SK-N-SH (cell line): ENCODE measurements at regions not wholly inside any gene's neighbourhood (a gene's known extent, or its start where the extent isn't known, plus 50 kb on each side); places are given as distances from the start of the nearest gene placed in this dataset.

Experiments
- CTCF ChIA-PET: fragments of 300-600, 350-600 bp; formaldehyde crosslinking; extraction: SDS; loops from one replicate; lab custom pipeline; 2021; lab: Yijun Ruan, JAX
- POLR2A ChIA-PET: fragments of 350-600 bp; sonication (Branson Sonifier 250); formaldehyde crosslinking; extraction: SDS; loops from one replicate; lab custom pipeline; 2020; ENCODE audit warnings: antibody characterized with exemption, inconsistent platforms; lab: Yijun Ruan, JAX
- DNase-seq: peaks from one replicate; pipeline ENCODE4 v3.0.0; 2012
- H2AFZ ChIP-seq: fragments of 200-600 bp; sonication (generic); 2 replicates; pipeline ENCODE4 v1.8.1; 2016; ENCODE audit warnings: antibody characterized with exemption, mild to moderate bottlenecking, low read depth
- H3F3A ChIP-seq: fragments of 200-600 bp; sonication (generic); replicated peaks from 2 replicates; pipeline ENCODE3; 2016; ENCODE audit warnings: antibody characterized with exemption, mild to moderate bottlenecking; ENCODE audit not compliant: insufficient read depth
- H3K27ac ChIP-seq, 2 experiments: fragments of 200-500 bp in 1 of 2; fragments of 200-600 bp in 1 of 2; sonication (Bioruptor generic) in 1 of 2; sonication (generic), shearing (Covaris generic) in 1 of 2; 2 replicates each; pipeline versions ENCODE4 v1.5.1 to v1.6.1; 2014 to 2016; ENCODE audit warnings: low read depth in 2 of 2, inconsistent platforms in 1 of 2, low read length in 1 of 2, mild to moderate bottlenecking in 1 of 2, mixed read lengths in 1 of 2
- H3K27me3 ChIP-seq: fragments of 200-600 bp; sonication (generic), shearing (Covaris generic); 2 replicates; pipeline ENCODE4 v1.6.1; 2016; ENCODE audit warnings: mixed run types; ENCODE audit not compliant: insufficient read depth
- H3K36me3 ChIP-seq, 2 experiments: fragments of 200-500 bp in 1 of 2; fragments of 200-600 bp in 1 of 2; sonication (Bioruptor generic) in 1 of 2; sonication (generic) in 1 of 2; replicated peaks in 1 of 2; 2 replicates each; pipeline versions ENCODE3 to v1.5.1; 2014 to 2016; ENCODE audit warnings: low read length in 1 of 2, mild to moderate bottlenecking in 1 of 2; ENCODE audit not compliant: insufficient read depth in 2 of 2, control insufficient read depth in 1 of 2
- H3K4me1 ChIP-seq, 2 experiments: fragments of 200-500 bp in 1 of 2; fragments of 200-600 bp in 1 of 2; sonication (Bioruptor generic) in 1 of 2; sonication (generic), shearing (Covaris generic) in 1 of 2; 2 replicates each; pipeline versions ENCODE4 v1.5.1 to v1.6.1; 2014 to 2016; ENCODE audit warnings: low read depth in 1 of 2, low read length in 1 of 2, mixed run types in 1 of 2; ENCODE audit not compliant: insufficient read depth in 2 of 2, control insufficient read depth in 1 of 2
- H3K4me2 ChIP-seq: fragments of 200-600 bp; sonication (generic), shearing (Covaris generic); 2 replicates; pipeline ENCODE4 v1.6.1; 2017; ENCODE audit warnings: mixed run types
- H3K4me3 ChIP-seq, 2 experiments: fragments of 200-500 bp in 1 of 2; fragments of 200-600 bp in 1 of 2; sonication (Bioruptor generic) in 1 of 2; sonication (generic), shearing (Covaris generic) in 1 of 2; 2 replicates each; pipeline versions ENCODE4 v1.5.1 to v1.8.1; 2014 to 2016; ENCODE audit warnings: low read depth in 2 of 2, inconsistent platforms in 1 of 2, low read length in 1 of 2, mild to moderate bottlenecking in 1 of 2, mixed read lengths in 1 of 2, moderate library complexity in 1 of 2
- H3K79me2 ChIP-seq: fragments of 200-600 bp; sonication (generic); 2 replicates; pipeline ENCODE4 v1.8.1; 2017; ENCODE audit warnings: mild to moderate bottlenecking; ENCODE audit not compliant: insufficient read depth
- H3K9ac ChIP-seq: fragments of 200-600 bp; sonication (generic); 2 replicates; pipeline ENCODE4 v1.6.1; 2017; ENCODE audit warnings: mixed run types
- H3K9me2 ChIP-seq: fragments of 200-600 bp; sonication (generic); 2 replicates; pipeline ENCODE4 v1.6.1; 2017; ENCODE audit warnings: mixed run types
- H3K9me3 ChIP-seq: fragments of 200-600 bp; sonication (generic); 2 replicates; pipeline ENCODE4 v1.6.1; 2017; ENCODE audit warnings: mixed run types, mild to moderate bottlenecking, moderate library complexity
- H4K20me1 ChIP-seq: fragments of 200-600 bp; sonication (generic); 2 replicates; pipeline ENCODE4 v1.6.1; 2017; ENCODE audit warnings: mild to moderate bottlenecking, mixed run types; ENCODE audit not compliant: insufficient read depth
- CHD2 ChIP-seq: fragments of 150-350 bp; IDR thresholded peaks from 2 replicates; pipeline ENCODE4 v1.6.1; 2018; ENCODE audit warnings: low read length; ENCODE audit not compliant: partially characterized antibody
- EP300 ChIP-seq, 2 experiments: IDR thresholded peaks; 2 replicates each; pipeline versions ENCODE4 v1.4.0 to v1.6.1; 2012; ENCODE audit warnings: borderline replicate concordance in 1 of 2, low read depth in 1 of 2, low read length in 1 of 2
- EZH2phosphoT487 ChIP-seq: fragments of 200-600 bp; sonication (generic); IDR thresholded peaks from 2 replicates; pipeline ENCODE4 v1.6.1; 2017; ENCODE audit warnings: low read depth, mixed run types, mild to moderate bottlenecking, antibody characterized with exemption, moderate library complexity, borderline replicate concordance
- GABPA ChIP-seq: IDR thresholded peaks from 2 replicates; pipeline ENCODE4 v1.4.0; 2012; ENCODE audit warnings: low read depth, mild to moderate bottlenecking
- GATA2 ChIP-seq: sonication (generic); formaldehyde crosslinking; IDR thresholded peaks from 2 replicates; pipeline ENCODE4 v1.5.0; 2020; ENCODE audit warnings: mild to moderate bottlenecking, missing genetic modification reagents
- MAX ChIP-seq: IDR thresholded peaks from 2 replicates; pipeline ENCODE4 v1.4.0; 2012; ENCODE audit warnings: low read depth
- MXI1 ChIP-seq: IDR thresholded peaks from 2 replicates; pipeline ENCODE4 v1.6.1; 2012; ENCODE audit warnings: mild to moderate bottlenecking, low read depth, low read length, improper control_type of control experiment
- NFIC ChIP-seq: IDR thresholded peaks from 2 replicates; pipeline ENCODE4 v1.4.0; 2012; ENCODE audit warnings: borderline replicate concordance
- NRF1 ChIP-seq: IDR thresholded peaks from 2 replicates; pipeline ENCODE4 v1.6.1; 2012; ENCODE audit warnings: low read depth, mild to moderate bottlenecking, low read length
- SIN3A ChIP-seq: IDR thresholded peaks from 2 replicates; pipeline ENCODE4 v1.6.1; 2012; ENCODE audit warnings: low read depth, mild to moderate bottlenecking, low read length, moderate library complexity, borderline replicate concordance
- SMC3 ChIP-seq: IDR thresholded peaks from 2 replicates; pipeline ENCODE4 v1.6.1; 2012; ENCODE audit warnings: low read depth, low read length, improper control_type of control experiment
- TEAD4 ChIP-seq: IDR thresholded peaks from 2 replicates; pipeline ENCODE4 v1.4.0; 2012; ENCODE audit warnings: mild to moderate bottlenecking, borderline replicate concordance; ENCODE audit not compliant: insufficient read depth
- YY1 ChIP-seq: IDR thresholded peaks from 2 replicates; pipeline ENCODE4 v1.4.0; 2012; ENCODE audit warnings: low read depth, mild to moderate bottlenecking
- ZBTB33 ChIP-seq: IDR thresholded peaks from 2 replicates; pipeline ENCODE4 v1.4.0; 2012; ENCODE audit warnings: low read depth, borderline replicate concordance
- WGBS: methylation state at CpG from one replicate; pipeline ENCODE4 v1.1.6; 2017; ENCODE audit warnings: low lambda C conversion rate; 5-methylcytosine and 5-hydroxymethylcytosine counted together
- TF ChIP-seq, protein P1 (sequence below): IDR thresholded peaks from 2 replicates; pipeline ENCODE4; 2012
- TF ChIP-seq, protein P2 (sequence below): IDR thresholded peaks from 2 replicates; pipeline ENCODE4 v1.4.0; 2012; ENCODE audit warnings: low read depth, borderline replicate concordance
- TF ChIP-seq, protein P3 (sequence below): IDR thresholded peaks from 2 replicates; pipeline ENCODE4 v1.6.1; 2012; ENCODE audit warnings: mild to moderate bottlenecking, low read depth, low read length, moderate library complexity
- TF ChIP-seq, protein P4 (sequence below): fragments of 150-350 bp; IDR thresholded peaks from 2 replicates; pipeline ENCODE4 v1.6.1; 2016; ENCODE audit warnings: mild to moderate bottlenecking, low read depth, low read length
- TF ChIP-seq, protein P5 (sequence below): fragments of 150-350 bp; IDR thresholded peaks from 2 replicates; pipeline ENCODE4 v1.6.1; 2017; ENCODE audit warnings: antibody characterized with exemption, low read length, low read depth, borderline replicate concordance

- Histone ChIP-seq H3K27ac (no peak overlapping the region), H3K9me2 (no peaks in the 10 kb centered on the region), H3F3A (no peaks in the 10 kb centered on the region), H3K9me3 (no peaks in the 10 kb centered on the region), H3K4me1 (no peaks in the 10 kb centered on the region), H3K4me2 (no peak overlapping the region), H3K4me3 (no peak overlapping the region), H3K9ac (no peak overlapping the region), H3K36me3 (no peaks in the 10 kb centered on the region), H2AFZ (no peak overlapping the region), H3K27me3 (no peaks in the 10 kb centered on the region), H3K79me2 (no peaks in the 10 kb centered on the region), H4K20me1 (no peaks in the 10 kb centered on the region)
- ChIA-PET CTCF (no interaction called here), POLR2A (no interaction called here)
- 1% methylated on average over 2 of the region's 2 CpGs for WGBS
- DNase-seq: no peak
- TF ChIP-seq, protein P1, sequence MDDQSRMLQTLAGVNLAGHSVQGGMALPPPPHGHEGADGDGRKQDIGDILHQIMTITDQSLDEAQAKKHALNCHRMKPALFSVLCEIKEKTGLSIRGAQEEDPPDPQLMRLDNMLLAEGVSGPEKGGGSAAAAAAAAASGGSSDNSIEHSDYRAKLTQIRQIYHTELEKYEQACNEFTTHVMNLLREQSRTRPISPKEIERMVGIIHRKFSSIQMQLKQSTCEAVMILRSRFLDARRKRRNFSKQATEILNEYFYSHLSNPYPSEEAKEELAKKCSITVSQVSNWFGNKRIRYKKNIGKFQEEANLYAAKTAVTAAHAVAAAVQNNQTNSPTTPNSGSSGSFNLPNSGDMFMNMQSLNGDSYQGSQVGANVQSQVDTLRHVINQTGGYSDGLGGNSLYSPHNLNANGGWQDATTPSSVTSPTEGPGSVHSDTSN: no peak
- TF ChIP-seq, protein P2, sequence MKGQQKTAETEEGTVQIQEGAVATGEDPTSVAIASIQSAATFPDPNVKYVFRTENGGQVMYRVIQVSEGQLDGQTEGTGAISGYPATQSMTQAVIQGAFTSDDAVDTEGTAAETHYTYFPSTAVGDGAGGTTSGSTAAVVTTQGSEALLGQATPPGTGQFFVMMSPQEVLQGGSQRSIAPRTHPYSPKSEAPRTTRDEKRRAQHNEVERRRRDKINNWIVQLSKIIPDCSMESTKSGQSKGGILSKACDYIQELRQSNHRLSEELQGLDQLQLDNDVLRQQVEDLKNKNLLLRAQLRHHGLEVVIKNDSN: no peak
- TF ChIP-seq GABPA (no peak), ZBTB33 (no peak), YY1 (no peak), MXI1 (no peak), MAX (no peak), CHD2 (no peak), TEAD4 (no peak), SIN3A (no peak), GATA2 (no peak), EZH2phosphoT487 (no peak), SMC3 (no peak), NRF1 (no peak), EP300 (IDR thresholded peaks at IDR 0.05; ENCODE audit: borderline replicate concordance in 1 of 2, low read depth in 1 of 2, low read length in 1 of 2) (no peak), NFIC (no peak)
- TF ChIP-seq, protein P3, sequence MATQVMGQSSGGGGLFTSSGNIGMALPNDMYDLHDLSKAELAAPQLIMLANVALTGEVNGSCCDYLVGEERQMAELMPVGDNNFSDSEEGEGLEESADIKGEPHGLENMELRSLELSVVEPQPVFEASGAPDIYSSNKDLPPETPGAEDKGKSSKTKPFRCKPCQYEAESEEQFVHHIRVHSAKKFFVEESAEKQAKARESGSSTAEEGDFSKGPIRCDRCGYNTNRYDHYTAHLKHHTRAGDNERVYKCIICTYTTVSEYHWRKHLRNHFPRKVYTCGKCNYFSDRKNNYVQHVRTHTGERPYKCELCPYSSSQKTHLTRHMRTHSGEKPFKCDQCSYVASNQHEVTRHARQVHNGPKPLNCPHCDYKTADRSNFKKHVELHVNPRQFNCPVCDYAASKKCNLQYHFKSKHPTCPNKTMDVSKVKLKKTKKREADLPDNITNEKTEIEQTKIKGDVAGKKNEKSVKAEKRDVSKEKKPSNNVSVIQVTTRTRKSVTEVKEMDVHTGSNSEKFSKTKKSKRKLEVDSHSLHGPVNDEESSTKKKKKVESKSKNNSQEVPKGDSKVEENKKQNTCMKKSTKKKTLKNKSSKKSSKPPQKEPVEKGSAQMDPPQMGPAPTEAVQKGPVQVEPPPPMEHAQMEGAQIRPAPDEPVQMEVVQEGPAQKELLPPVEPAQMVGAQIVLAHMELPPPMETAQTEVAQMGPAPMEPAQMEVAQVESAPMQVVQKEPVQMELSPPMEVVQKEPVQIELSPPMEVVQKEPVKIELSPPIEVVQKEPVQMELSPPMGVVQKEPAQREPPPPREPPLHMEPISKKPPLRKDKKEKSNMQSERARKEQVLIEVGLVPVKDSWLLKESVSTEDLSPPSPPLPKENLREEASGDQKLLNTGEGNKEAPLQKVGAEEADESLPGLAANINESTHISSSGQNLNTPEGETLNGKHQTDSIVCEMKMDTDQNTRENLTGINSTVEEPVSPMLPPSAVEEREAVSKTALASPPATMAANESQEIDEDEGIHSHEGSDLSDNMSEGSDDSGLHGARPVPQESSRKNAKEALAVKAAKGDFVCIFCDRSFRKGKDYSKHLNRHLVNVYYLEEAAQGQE: no peak
- TF ChIP-seq, protein P4, sequence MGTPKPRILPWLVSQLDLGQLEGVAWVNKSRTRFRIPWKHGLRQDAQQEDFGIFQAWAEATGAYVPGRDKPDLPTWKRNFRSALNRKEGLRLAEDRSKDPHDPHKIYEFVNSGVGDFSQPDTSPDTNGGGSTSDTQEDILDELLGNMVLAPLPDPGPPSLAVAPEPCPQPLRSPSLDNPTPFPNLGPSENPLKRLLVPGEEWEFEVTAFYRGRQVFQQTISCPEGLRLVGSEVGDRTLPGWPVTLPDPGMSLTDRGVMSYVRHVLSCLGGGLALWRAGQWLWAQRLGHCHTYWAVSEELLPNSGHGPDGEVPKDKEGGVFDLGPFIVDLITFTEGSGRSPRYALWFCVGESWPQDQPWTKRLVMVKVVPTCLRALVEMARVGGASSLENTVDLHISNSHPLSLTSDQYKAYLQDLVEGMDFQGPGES: no peak
- TF ChIP-seq, protein P5, sequence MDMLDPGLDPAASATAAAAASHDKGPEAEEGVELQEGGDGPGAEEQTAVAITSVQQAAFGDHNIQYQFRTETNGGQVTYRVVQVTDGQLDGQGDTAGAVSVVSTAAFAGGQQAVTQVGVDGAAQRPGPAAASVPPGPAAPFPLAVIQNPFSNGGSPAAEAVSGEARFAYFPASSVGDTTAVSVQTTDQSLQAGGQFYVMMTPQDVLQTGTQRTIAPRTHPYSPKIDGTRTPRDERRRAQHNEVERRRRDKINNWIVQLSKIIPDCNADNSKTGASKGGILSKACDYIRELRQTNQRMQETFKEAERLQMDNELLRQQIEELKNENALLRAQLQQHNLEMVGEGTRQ: no peak
Observed at GRCh38 chr2:147740211-147740927, 104.5 kb upstream of the ACVR2A start.
